Medulla oblongata (tissue), 1 donor: ENCODE measurements at regions not wholly inside any gene's neighbourhood (a gene's known extent, or its start where the extent isn't known, plus 50 kb on each side); places are given as distances from the start of the nearest gene placed in this dataset.

Experiments used
- DNase-seq: peaks from one replicate; pipeline ENCODE4 v3.0.0-alpha.2; 2015; ENCODE audit errors: extremely low spot score

- DNase-seq, result no peak
Measured at GRCh38 chr7:45455662-45456061, 118.5 kb upstream of the ADCY1 start.

GRCh38 chr7:45456105-45456504, 118.1 kb upstream of the ADCY1 start:
- no peak for DNase-seq

GRCh38 chr7:45456747-45457524, 117.2 kb upstream of the ADCY1 start:
- DNase-seq, result no peak

GRCh38 chr7:45457591-45457990, 116.6 kb upstream of the ADCY1 start:
- no peak for DNase-seq

- no peak for DNase-seq
Measured at GRCh38 chr7:45459476-45459875, 114.7 kb upstream of the ADCY1 start.

- DNase-seq, result no peak
Measured at GRCh38 chr7:45460379-45460778, 113.8 kb upstream of the ADCY1 start.

- DNase-seq, result no peak
Measured at GRCh38 chr7:45461026-45461425, 113.1 kb upstream of the ADCY1 start.

GRCh38 chr7:45469103-45469502, 105.1 kb upstream of the ADCY1 start:
- DNase-seq, result no peak

GRCh38 chr7:45470031-45470430, 104.1 kb upstream of the ADCY1 start:
- no peak for DNase-seq

- DNase-seq, result no peak
Measured at GRCh38 chr7:45479781-45480180, 94.4 kb upstream of the ADCY1 start.

- DNase-seq, result no peak
Measured at GRCh38 chr7:45482451-45482850, 91.7 kb upstream of the ADCY1 start.

GRCh38 chr7:45484094-45484493, 90.1 kb upstream of the ADCY1 start:
- DNase-seq, result no peak

- no peak for DNase-seq
Measured at GRCh38 chr7:45486575-45486974, 87.6 kb upstream of the ADCY1 start.

GRCh38 chr7:45494885-45495284, 79.3 kb upstream of the ADCY1 start:
- no peak for DNase-seq

GRCh38 chr7:45495618-45496017, 78.5 kb upstream of the ADCY1 start:
- no peak for DNase-seq

- DNase-seq, result no peak
Measured at GRCh38 chr7:45500257-45500656, 73.9 kb upstream of the ADCY1 start.

- no peak for DNase-seq
Measured at GRCh38 chr7:45501791-45502190, 72.4 kb upstream of the ADCY1 start.

GRCh38 chr7:45506059-45506458, 68.1 kb upstream of the ADCY1 start:
- no peak for DNase-seq

- no peak for DNase-seq
Measured at GRCh38 chr7:45509222-45509621, 64.9 kb upstream of the ADCY1 start.

GRCh38 chr7:45511721-45512597, 62.2 kb upstream of the ADCY1 start:
- no peak for DNase-seq

- DNase-seq, result no peak
Measured at GRCh38 chr7:45514944-45515343, 59.2 kb upstream of the ADCY1 start.

GRCh38 chr7:45515346-45515745, 58.8 kb upstream of the ADCY1 start:
- DNase-seq, result no peak
